ENCODE measurements at regions not wholly inside any gene's neighbourhood (a gene's known extent, or its start where the extent isn't known, plus 50 kb on each side); places are given as distances from the start of the nearest gene placed in this dataset.

DNA sequence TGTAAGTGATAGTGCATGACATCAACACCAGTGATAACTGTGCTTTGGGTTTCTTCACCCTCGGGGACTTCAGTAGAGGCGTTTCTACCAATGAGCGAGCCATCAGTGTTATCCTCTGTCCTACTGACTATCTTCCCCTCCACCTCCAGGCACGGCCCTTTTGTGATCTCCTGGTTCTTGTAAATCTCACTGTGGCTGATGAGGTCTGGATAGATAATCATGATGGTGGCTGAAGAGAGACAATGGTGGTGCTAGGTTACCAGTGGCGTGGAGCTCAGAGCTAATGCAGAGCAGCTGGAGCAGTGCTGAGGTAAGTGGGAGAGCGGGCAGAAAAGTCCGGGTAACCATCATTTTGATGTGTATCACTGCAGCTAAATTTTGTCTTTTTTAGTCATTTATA lies 816.6 kb downstream of the GLUD2 start:
- TF ChIP-seq, protein P1, sequence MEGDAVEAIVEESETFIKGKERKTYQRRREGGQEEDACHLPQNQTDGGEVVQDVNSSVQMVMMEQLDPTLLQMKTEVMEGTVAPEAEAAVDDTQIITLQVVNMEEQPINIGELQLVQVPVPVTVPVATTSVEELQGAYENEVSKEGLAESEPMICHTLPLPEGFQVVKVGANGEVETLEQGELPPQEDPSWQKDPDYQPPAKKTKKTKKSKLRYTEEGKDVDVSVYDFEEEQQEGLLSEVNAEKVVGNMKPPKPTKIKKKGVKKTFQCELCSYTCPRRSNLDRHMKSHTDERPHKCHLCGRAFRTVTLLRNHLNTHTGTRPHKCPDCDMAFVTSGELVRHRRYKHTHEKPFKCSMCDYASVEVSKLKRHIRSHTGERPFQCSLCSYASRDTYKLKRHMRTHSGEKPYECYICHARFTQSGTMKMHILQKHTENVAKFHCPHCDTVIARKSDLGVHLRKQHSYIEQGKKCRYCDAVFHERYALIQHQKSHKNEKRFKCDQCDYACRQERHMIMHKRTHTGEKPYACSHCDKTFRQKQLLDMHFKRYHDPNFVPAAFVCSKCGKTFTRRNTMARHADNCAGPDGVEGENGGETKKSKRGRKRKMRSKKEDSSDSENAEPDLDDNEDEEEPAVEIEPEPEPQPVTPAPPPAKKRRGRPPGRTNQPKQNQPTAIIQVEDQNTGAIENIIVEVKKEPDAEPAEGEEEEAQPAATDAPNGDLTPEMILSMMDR (conservative IDR thresholded peaks at IDR 0.05 in 1 of 2, IDR thresholded peaks at IDR 0.05 in 1 of 2; ENCODE audit: extremely low read depth in 1 of 2, insufficient read depth in 1 of 2, low read depth in 1 of 2, low read length in 2 of 2): no peak
- TF ChIP-seq EZH2 (IDR thresholded peaks at IDR 0.05; ENCODE audit: borderline replicate concordance, low read length): no peak

Data from mammary epithelial cell (primary cell).